Keratinocyte (primary cell): ENCODE measurements at regions not wholly inside any gene's neighbourhood (a gene's known extent, or its start where the extent isn't known, plus 50 kb on each side); places are given as distances from the start of the nearest gene placed in this dataset.

Experiments used
- DNase-seq: peaks from one replicate; pipeline ENCODE4 v3.0.0-alpha.2; 2011; ENCODE audit warnings: low read depth, missing footprints, low spot score
- FAIRE-seq: peaks from 2 replicates; lab custom pipeline; 2011; peaks lifted over from hg19 to GRCh38; lab: Jason Lieb, UNC
- H2AFZ ChIP-seq: 2 replicates; pipeline ENCODE4 v1.6.0; 2012; ENCODE audit warnings: low read length, control low read depth, inconsistent platforms; ENCODE audit not compliant: control insufficient read depth
- H3K27ac ChIP-seq: 2 replicates; pipeline ENCODE4 v1.5.1; 2011; ENCODE audit warnings: low read length; ENCODE audit not compliant: control insufficient read depth, insufficient read depth
- H3K27me3 ChIP-seq: 3 replicates; pipeline ENCODE4 v1.6.0; 2011; ENCODE audit warnings: low read length; ENCODE audit not compliant: control insufficient read depth, insufficient read depth; ENCODE audit errors: extremely low read depth
- H3K36me3 ChIP-seq, 2 experiments: 2 replicates in 1 of 2; 3 replicates in 1 of 2; pipeline ENCODE4 v1.5.1; 2011; ENCODE audit warnings: low read length in 2 of 2, mild to moderate bottlenecking in 1 of 2; ENCODE audit not compliant: control insufficient read depth in 2 of 2, insufficient read depth in 2 of 2; ENCODE audit errors: extremely low read depth in 1 of 2
- H3K4me1 ChIP-seq: 3 replicates; pipeline ENCODE4 v1.5.1; 2011; ENCODE audit warnings: low read length; ENCODE audit not compliant: control insufficient read depth, insufficient read depth; ENCODE audit errors: extremely low read depth
- H3K4me2 ChIP-seq: 3 replicates; pipeline ENCODE4 v1.6.0; 2011; ENCODE audit warnings: low read depth, low read length; ENCODE audit not compliant: control insufficient read depth, insufficient read depth; ENCODE audit errors: extremely low read depth
- H3K4me3 ChIP-seq, 3 experiments: fragments of 200-600 bp in 1 of 3; sonication (generic) in 1 of 3; 2 replicates in 2 of 3; 3 replicates in 1 of 3; pipeline ENCODE4 v1.5.1; 2011 to 2016; ENCODE audit warnings: low read length in 3 of 3, mild to moderate bottlenecking in 3 of 3, control low read depth in 2 of 3, inconsistent platforms in 1 of 3, low read depth in 1 of 3, mixed read lengths in 1 of 3, mixed run types in 1 of 3, moderate library complexity in 1 of 3; ENCODE audit not compliant: control insufficient read depth in 2 of 3, insufficient read depth in 2 of 3; ENCODE audit errors: extremely low read depth in 1 of 3
- H3K79me2 ChIP-seq: 2 replicates; pipeline ENCODE4 v1.6.0; 2012; ENCODE audit warnings: low read length; ENCODE audit not compliant: control insufficient read depth, insufficient read depth
- H3K9ac ChIP-seq: 3 replicates; pipeline ENCODE4 v1.6.0; 2011; ENCODE audit warnings: low read length; ENCODE audit not compliant: control insufficient read depth, insufficient read depth; ENCODE audit errors: extremely low read depth
- H3K9me1 ChIP-seq: 3 replicates; pipeline ENCODE4 v1.6.0; 2011; ENCODE audit warnings: low read length; ENCODE audit not compliant: control insufficient read depth, insufficient read depth; ENCODE audit errors: extremely low read depth
- H3K9me3 ChIP-seq: 2 replicates; pipeline ENCODE4 v1.5.1; 2012; ENCODE audit warnings: low read depth, low read length; ENCODE audit not compliant: control insufficient read depth
- H4K20me1 ChIP-seq: 3 replicates; pipeline ENCODE4 v1.6.0; 2011; ENCODE audit warnings: low read length; ENCODE audit not compliant: control insufficient read depth, insufficient read depth; ENCODE audit errors: extremely low read depth
- EZH2 ChIP-seq: IDR thresholded peaks from one replicate; pipeline ENCODE4 v1.6.1; 2012; ENCODE audit warnings: inconsistent platforms, mild to moderate bottlenecking, low read length, moderate library complexity
- dilution Hi-C: fragments of 300-500 bp; cut with MboI; formaldehyde crosslinking; loops from one replicate; pipeline ENCODE4 v1.7.0; 2020; ENCODE audit warnings: low sequenced_read_pairs; ENCODE audit not compliant: extremely low pct_ligation_motif_present
- TF ChIP-seq, protein P1 (sequence below), 3 experiments: IDR thresholded peaks in 1 of 3; conservative IDR thresholded peaks in 1 of 3; optimal IDR thresholded peaks in 1 of 3; 2 replicates in 2 of 3; 3 replicates in 1 of 3; pipeline versions ENCODE3 to v1.5.1; 2011; ENCODE audit warnings: low read length in 3 of 3, mild to moderate bottlenecking in 3 of 3, moderate library complexity in 2 of 3, control low read depth in 1 of 3, inconsistent platforms in 1 of 3; ENCODE audit not compliant: insufficient read depth in 2 of 3; ENCODE audit errors: extremely low read depth in 1 of 3

- Histone ChIP-seq H3K27me3 (no peaks in the 10 kb centered on the region), H3K27ac (peak overlapping the region; percentile 5), H2AFZ (no peak overlapping the region), H3K4me3 (no peak overlapping the region), H3K9me1 (peaks cover 3% of the 10 kb centered on the region), H3K36me3 (no peaks in the 10 kb centered on the region), H4K20me1 (no peaks in the 10 kb centered on the region), H3K4me1 (peaks cover 19% of the 10 kb centered on the region), H3K9me3 (no peaks in the 10 kb centered on the region), H3K9ac (no peak overlapping the region), H3K79me2 (no peaks in the 10 kb centered on the region), H3K4me2 (no peak overlapping the region)
- FAIRE-seq (peak; percentile 88), DNase-seq (peak; percentile 26)
- TF ChIP-seq, protein P1, sequence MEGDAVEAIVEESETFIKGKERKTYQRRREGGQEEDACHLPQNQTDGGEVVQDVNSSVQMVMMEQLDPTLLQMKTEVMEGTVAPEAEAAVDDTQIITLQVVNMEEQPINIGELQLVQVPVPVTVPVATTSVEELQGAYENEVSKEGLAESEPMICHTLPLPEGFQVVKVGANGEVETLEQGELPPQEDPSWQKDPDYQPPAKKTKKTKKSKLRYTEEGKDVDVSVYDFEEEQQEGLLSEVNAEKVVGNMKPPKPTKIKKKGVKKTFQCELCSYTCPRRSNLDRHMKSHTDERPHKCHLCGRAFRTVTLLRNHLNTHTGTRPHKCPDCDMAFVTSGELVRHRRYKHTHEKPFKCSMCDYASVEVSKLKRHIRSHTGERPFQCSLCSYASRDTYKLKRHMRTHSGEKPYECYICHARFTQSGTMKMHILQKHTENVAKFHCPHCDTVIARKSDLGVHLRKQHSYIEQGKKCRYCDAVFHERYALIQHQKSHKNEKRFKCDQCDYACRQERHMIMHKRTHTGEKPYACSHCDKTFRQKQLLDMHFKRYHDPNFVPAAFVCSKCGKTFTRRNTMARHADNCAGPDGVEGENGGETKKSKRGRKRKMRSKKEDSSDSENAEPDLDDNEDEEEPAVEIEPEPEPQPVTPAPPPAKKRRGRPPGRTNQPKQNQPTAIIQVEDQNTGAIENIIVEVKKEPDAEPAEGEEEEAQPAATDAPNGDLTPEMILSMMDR (optimal IDR thresholded peaks at IDR 0.05 in 1 of 3, IDR thresholded peaks at IDR 0.05 in 1 of 3, conservative IDR thresholded peaks at IDR 0.05 in 1 of 3; ENCODE audit: extremely low read depth in 1 of 3, insufficient read depth in 2 of 3, low read length in 3 of 3) = no peak
- no peak for TF ChIP-seq EZH2
- dilution Hi-C loops = no loop called here
Observed at GRCh38 chr3:189457201-189457607, 174.0 kb upstream of the TP63 start.

- Histone ChIP-seq H3K79me2 (no peaks in the 10 kb centered on the region), H2AFZ (no peak overlapping the region), H4K20me1 (no peaks in the 10 kb centered on the region), H3K9ac (no peak overlapping the region), H3K4me1 (peaks cover 19% of the 10 kb centered on the region), H3K4me2 (peak overlapping the region; percentile 59), H3K27ac (peak overlapping the region; percentile 10), H3K27me3 (no peaks in the 10 kb centered on the region), H3K4me3 (no peak overlapping the region), H3K9me1 (peaks cover 3% of the 10 kb centered on the region), H3K36me3 (no peaks in the 10 kb centered on the region), H3K9me3 (no peaks in the 10 kb centered on the region)
- TF ChIP-seq EZH2 = no peak
- TF ChIP-seq, protein P1 (optimal IDR thresholded peaks at IDR 0.05 in 1 of 3, IDR thresholded peaks at IDR 0.05 in 1 of 3, conservative IDR thresholded peaks at IDR 0.05 in 1 of 3; ENCODE audit: extremely low read depth in 1 of 3, insufficient read depth in 2 of 3, low read length in 3 of 3) = no peak
- FAIRE-seq (no peak), DNase-seq (no peak)
- dilution Hi-C loops = no loop called here
Observed at GRCh38 chr3:189457631-189458412, 173.4 kb upstream of the TP63 start.
